ENCODE measurements at regions not wholly inside any gene's neighbourhood (a gene's known extent, or its start where the extent isn't known, plus 50 kb on each side); places are given as distances from the start of the nearest gene placed in this dataset.
A peak's percentile ranks its signal among the peaks of the same experiment; 100 is the strongest.

GRCh38 chr10:44014644-44015250 lies 366.1 kb upstream of the ZNF32 start:
- 97% methylated on average over 6 of the region's 16 CpGs for WGBS (ENCODE audit: insufficient coverage)
- Histone ChIP-seq H3K79me2 (ENCODE audit: insufficient read depth, low read length) (no peaks in the 10 kb centered on the region), H3K4me1 (ENCODE audit: control insufficient read depth in 1 of 2, insufficient read depth in 2 of 2, low read length in 2 of 2) (peaks cover 50 to 53% of the 10 kb centered on the region in 2 donors), H2AFZ (ENCODE audit: insufficient read depth, low read depth, low read length, poor library complexity, severe bottlenecking) (no peak overlapping the region), H3K27me3 (ENCODE audit: control insufficient read depth in 2 of 2, insufficient read depth in 2 of 2, low read length in 2 of 2) (no peaks in the 10 kb centered on the region), H4K20me1 (ENCODE audit: insufficient read depth, low read length) (no peaks in the 10 kb centered on the region), H3K36me3 (replicated peaks in 1 of 2; ENCODE audit: control insufficient read depth in 1 of 2, insufficient read depth in 2 of 2, low read length in 2 of 2) (no peaks in the 10 kb centered on the region), H3K4me3 (replicated peaks in 1 of 3; ENCODE audit: low read depth in 2 of 3, low read length in 3 of 3) (peak overlapping the region in 1 of 3 experiments; percentile 1), H3K9ac (ENCODE audit: insufficient read depth, low read length, poor library complexity, severe bottlenecking) (no peak overlapping the region), H3K4me2 (replicated peaks; ENCODE audit: extremely low read depth, low read length, poor library complexity, severe bottlenecking) (peak overlapping the region; percentile 2), H3K27ac (ENCODE audit: low read depth in 1 of 2, low read length in 2 of 2) (peak overlapping the region; percentile 43 to 50), H3K9me3 (replicated peaks in 1 of 2; ENCODE audit: control insufficient read depth in 1 of 2, insufficient read depth in 1 of 2, low read length in 2 of 2) (peaks cover 0 to 3% of the 10 kb centered on the region in 2 donors)
- Mint-ChIP-seq H3K36me3 (no peaks in the 10 kb centered on the region), H3K4me3 (no peak overlapping the region), H3K4me1 (peaks cover 41% of the 10 kb centered on the region), H3K27ac (peak overlapping the region in 4 of 7 donors; percentile 31 to 84 (median 70)), H3K9me3 (peaks cover 0 to 5% (median 2%) of the 10 kb centered on the region in 7 donors), H3K27me3 (ENCODE audit: low read depth in 3 of 3) (peaks cover 2 to 7% (median 2%) of the 10 kb centered on the region in 3 donors)
- intact Hi-C loops (cut with micrococcal nuclease): no loop called here
- TF ChIP-seq, protein P1, sequence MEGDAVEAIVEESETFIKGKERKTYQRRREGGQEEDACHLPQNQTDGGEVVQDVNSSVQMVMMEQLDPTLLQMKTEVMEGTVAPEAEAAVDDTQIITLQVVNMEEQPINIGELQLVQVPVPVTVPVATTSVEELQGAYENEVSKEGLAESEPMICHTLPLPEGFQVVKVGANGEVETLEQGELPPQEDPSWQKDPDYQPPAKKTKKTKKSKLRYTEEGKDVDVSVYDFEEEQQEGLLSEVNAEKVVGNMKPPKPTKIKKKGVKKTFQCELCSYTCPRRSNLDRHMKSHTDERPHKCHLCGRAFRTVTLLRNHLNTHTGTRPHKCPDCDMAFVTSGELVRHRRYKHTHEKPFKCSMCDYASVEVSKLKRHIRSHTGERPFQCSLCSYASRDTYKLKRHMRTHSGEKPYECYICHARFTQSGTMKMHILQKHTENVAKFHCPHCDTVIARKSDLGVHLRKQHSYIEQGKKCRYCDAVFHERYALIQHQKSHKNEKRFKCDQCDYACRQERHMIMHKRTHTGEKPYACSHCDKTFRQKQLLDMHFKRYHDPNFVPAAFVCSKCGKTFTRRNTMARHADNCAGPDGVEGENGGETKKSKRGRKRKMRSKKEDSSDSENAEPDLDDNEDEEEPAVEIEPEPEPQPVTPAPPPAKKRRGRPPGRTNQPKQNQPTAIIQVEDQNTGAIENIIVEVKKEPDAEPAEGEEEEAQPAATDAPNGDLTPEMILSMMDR (IDR thresholded peaks at IDR 0.05): no peak
- DNase-seq: no peak

- Histone ChIP-seq H3K27ac (ENCODE audit: low read depth in 1 of 2, low read length in 2 of 2) (peak overlapping the region in 1 of 2 donors; percentile 47), H3K4me3 (replicated peaks in 1 of 3; ENCODE audit: low read depth in 2 of 3, low read length in 3 of 3) (no peak overlapping the region), H4K20me1 (ENCODE audit: insufficient read depth, low read length) (no peaks in the 10 kb centered on the region), H3K4me2 (replicated peaks; ENCODE audit: extremely low read depth, low read length, poor library complexity, severe bottlenecking) (no peak overlapping the region), H2AFZ (ENCODE audit: insufficient read depth, low read depth, low read length, poor library complexity, severe bottlenecking) (no peak overlapping the region), H3K9ac (ENCODE audit: insufficient read depth, low read length, poor library complexity, severe bottlenecking) (no peak overlapping the region), H3K9me3 (replicated peaks in 1 of 2; ENCODE audit: control insufficient read depth in 1 of 2, insufficient read depth in 1 of 2, low read length in 2 of 2) (peaks cover 0 to 3% of the 10 kb centered on the region in 2 donors), H3K79me2 (ENCODE audit: insufficient read depth, low read length) (no peaks in the 10 kb centered on the region), H3K4me1 (ENCODE audit: control insufficient read depth in 1 of 2, insufficient read depth in 2 of 2, low read length in 2 of 2) (peaks cover 50 to 53% of the 10 kb centered on the region in 2 donors), H3K27me3 (ENCODE audit: control insufficient read depth in 2 of 2, insufficient read depth in 2 of 2, low read length in 2 of 2) (no peaks in the 10 kb centered on the region), H3K36me3 (replicated peaks in 1 of 2; ENCODE audit: control insufficient read depth in 1 of 2, insufficient read depth in 2 of 2, low read length in 2 of 2) (no peaks in the 10 kb centered on the region)
- peaks cover 41% of the 10 kb centered on the region for H3K4me1 Mint-ChIP-seq
- whole genome bisulfite sequencing (ENCODE audit: insufficient coverage): 71% methylated on average over 1 of the region's 1 CpG
- H3K27me3 Mint-ChIP-seq (ENCODE audit: low read depth in 3 of 3): peaks cover 2 to 8% (median 2%) of the 10 kb centered on the region in 3 donors
- TF ChIP-seq, protein P1 (IDR thresholded peaks at IDR 0.05): no peak
- no peaks in the 10 kb centered on the region for H3K36me3 Mint-ChIP-seq
- DNase-seq: peak in 1 of 3 donors; percentile 26
- no peak overlapping the region for H3K4me3 Mint-ChIP-seq
- no peak overlapping the region for H3K27ac Mint-ChIP-seq
- peaks cover 0 to 5% (median 2%) of the 10 kb centered on the region in 7 donors for H3K9me3 Mint-ChIP-seq
- intact Hi-C loops (cut with micrococcal nuclease): no loop called here
These were observed 365.3 kb upstream of the ZNF32 start for GRCh38 chr10:44013981-44014380.
